Uterus (tissue), 2 donors: ENCODE measurements at regions not wholly inside any gene's neighbourhood (a gene's known extent, or its start where the extent isn't known, plus 50 kb on each side); places are given as distances from the start of the nearest gene placed in this dataset.

Source experiments
- CTCF ChIP-seq, 4 experiments: fragments of 200-600 bp in 2 of 4; fragments of 450-650 bp in 2 of 4; sonication (generic) in 2 of 4; IDR thresholded peaks; one replicate each; pipeline ENCODE4 v1.5.1; 2016 to 2019; ENCODE audit warnings: antibody characterized with exemption in 4 of 4, mild to moderate bottlenecking in 2 of 4, moderate library complexity in 1 of 4
- POLR2A ChIP-seq, 2 donors: fragments of 450-650 bp; IDR thresholded peaks; one replicate each; pipeline ENCODE4 v1.6.1; 2016; ENCODE audit warnings: antibody characterized with exemption in 2 of 2, mild to moderate bottlenecking in 1 of 2, moderate library complexity in 1 of 2

- TF ChIP-seq CTCF (IDR thresholded peaks at IDR 0.05), result peak in 1 of 4 experiments; percentile 30
- no peak for TF ChIP-seq POLR2A (IDR thresholded peaks at IDR 0.05)
These were observed 345.5 kb downstream of the REEP3 start for GRCh38 chr10:63866747-63867140.
